ENCODE measurements at regions not wholly inside any gene's neighbourhood (a gene's known extent, or its start where the extent isn't known, plus 50 kb on each side); places are given as distances from the start of the nearest gene placed in this dataset.

- ATAC-seq (no peak), DNase-seq (no peak)
- Mint-ChIP-seq H3K36me3 (no peaks in the 10 kb centered on the region), H3K9me3 (peaks cover 0 to 2% (median 0%) of the 10 kb centered on the region in 11 donors), H3K4me3 (no peak overlapping the region), H3K27me3 (peaks cover 0 to 12% (median 6%) of the 10 kb centered on the region in 5 donors), H3K4me1 (no peaks in the 10 kb centered on the region), H3K27ac (no peak overlapping the region)
- CTCF ChIA-PET, result no interaction called here
- Histone ChIP-seq H3K4me1 (ENCODE audit: control insufficient read depth in 2 of 2, insufficient read depth in 2 of 2, low read length in 2 of 2) (no peaks in the 10 kb centered on the region), H3K27ac (ENCODE audit: low read depth, low read length) (no peak overlapping the region), H3K4me3 (ENCODE audit: low read length) (no peak overlapping the region), H3K9me3 (ENCODE audit: control insufficient read depth in 2 of 3, low read length in 3 of 3) (no peaks in the 10 kb centered on the region), H3K27me3 (ENCODE audit: control insufficient read depth in 2 of 2, insufficient read depth in 2 of 2, low read length in 2 of 2) (no peaks in the 10 kb centered on the region), H3K36me3 (ENCODE audit: control insufficient read depth in 2 of 3, insufficient read depth in 3 of 3, low read length in 3 of 3) (no peaks in the 10 kb centered on the region)
- intact Hi-C loops (cut with micrococcal nuclease), result no loop called here
- POLR2A ChIA-PET, result no interaction called here
Observed at GRCh38 chr5:10153394-10153793, 96.3 kb downstream of the ATPSCKMT start.

GRCh38 chr5:10151656-10152055, 98.0 kb downstream of the ATPSCKMT start:
- intact Hi-C loops (cut with micrococcal nuclease), result no loop called here
- Histone ChIP-seq H3K4me3 (ENCODE audit: low read length) (no peak overlapping the region), H3K4me1 (ENCODE audit: control insufficient read depth in 2 of 2, insufficient read depth in 2 of 2, low read length in 2 of 2) (no peaks in the 10 kb centered on the region), H3K9me3 (ENCODE audit: control insufficient read depth in 2 of 3, low read length in 3 of 3) (no peaks in the 10 kb centered on the region), H3K27me3 (ENCODE audit: control insufficient read depth in 2 of 2, insufficient read depth in 2 of 2, low read length in 2 of 2) (no peaks in the 10 kb centered on the region), H3K36me3 (ENCODE audit: control insufficient read depth in 2 of 3, insufficient read depth in 3 of 3, low read length in 3 of 3) (no peaks in the 10 kb centered on the region), H3K27ac (ENCODE audit: low read depth, low read length) (no peak overlapping the region)
- Mint-ChIP-seq H3K36me3 (no peaks in the 10 kb centered on the region), H3K27me3 (peaks cover 0 to 9% (median 3%) of the 10 kb centered on the region in 5 donors), H3K4me1 (no peaks in the 10 kb centered on the region), H3K4me3 (no peak overlapping the region), H3K27ac (no peak overlapping the region), H3K9me3 (no peaks in the 10 kb centered on the region)
- DNase-seq (no peak), ATAC-seq (no peak)
- ChIA-PET CTCF (no interaction called here), POLR2A (no interaction called here)

DNA sequence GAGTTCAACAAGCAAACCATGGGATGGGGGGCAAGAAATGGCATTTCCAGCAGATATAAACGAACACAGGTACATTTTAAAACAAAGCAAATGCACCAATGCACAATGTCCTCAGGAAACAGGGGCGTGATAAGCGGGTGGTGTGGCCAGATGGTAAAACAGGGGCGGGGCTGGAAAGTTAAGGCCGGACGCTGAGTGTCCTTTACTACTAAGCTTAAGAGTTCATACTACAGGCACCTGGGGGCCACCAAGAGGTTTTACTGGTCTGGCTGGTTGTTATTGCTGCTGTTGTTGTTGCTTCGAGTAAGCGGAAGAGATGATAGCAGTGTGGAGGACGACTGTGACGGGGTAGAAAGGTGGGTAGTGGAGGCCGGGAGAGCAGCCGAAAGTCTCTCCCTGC, 99.8 kb downstream of the ATPSCKMT start:
- H3K4me1 ChIP-seq (ENCODE audit: control insufficient read depth in 2 of 2, insufficient read depth in 2 of 2, low read length in 2 of 2), result no peaks in the 10 kb centered on the region
- ChIA-PET CTCF (no interaction called here), POLR2A (no interaction called here)
- Mint-ChIP-seq H3K36me3 (no peaks in the 10 kb centered on the region), H3K4me1 (no peaks in the 10 kb centered on the region), H3K9me3 (no peaks in the 10 kb centered on the region), H3K4me3 (no peak overlapping the region), H3K27me3 (peaks cover 0 to 9% (median under 1%) of the 10 kb centered on the region in 5 donors), H3K27ac (no peak overlapping the region)
- intact Hi-C loops (cut with micrococcal nuclease), result no loop called here
- no peaks in the 10 kb centered on the region for H3K36me3 ChIP-seq (ENCODE audit: control insufficient read depth in 2 of 3, insufficient read depth in 3 of 3, low read length in 3 of 3)
- no peak overlapping the region for H3K4me3 ChIP-seq (ENCODE audit: low read length)
- H3K27me3 ChIP-seq (ENCODE audit: control insufficient read depth in 2 of 2, insufficient read depth in 2 of 2, low read length in 2 of 2), result no peaks in the 10 kb centered on the region
- no peak overlapping the region for H3K27ac ChIP-seq (ENCODE audit: low read depth, low read length)
- H3K9me3 ChIP-seq (ENCODE audit: control insufficient read depth in 2 of 3, low read length in 3 of 3), result no peaks in the 10 kb centered on the region
- ATAC-seq, result no peak
- no peak for DNase-seq

DNA sequence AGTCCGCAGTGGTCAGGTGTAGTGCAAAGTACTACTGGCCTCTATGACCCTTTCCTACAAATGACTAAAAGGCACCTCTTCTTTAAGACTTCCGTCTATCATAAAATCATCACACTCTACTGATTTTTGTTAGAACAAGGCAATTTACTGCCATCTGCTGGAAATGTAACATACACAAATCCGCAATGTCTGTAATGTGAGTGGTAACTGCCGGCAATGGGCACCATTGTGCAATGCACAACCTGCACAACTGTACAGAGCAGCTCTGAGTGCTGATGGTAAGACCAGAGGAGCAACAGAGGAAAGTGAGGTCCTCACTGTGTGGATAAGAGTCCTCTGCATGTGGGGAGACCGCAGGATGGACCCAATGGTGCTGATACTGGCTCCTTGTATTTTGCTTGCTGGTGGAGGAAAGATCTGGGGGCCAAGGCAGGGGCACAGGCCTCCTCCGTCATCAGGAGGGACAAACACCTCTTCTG, 103.7 kb downstream of the ATPSCKMT start:
- no peaks in the 10 kb centered on the region for H3K36me3 Mint-ChIP-seq
- no peaks in the 10 kb centered on the region for H3K9me3 Mint-ChIP-seq
- H3K4me1 ChIP-seq (ENCODE audit: control insufficient read depth in 2 of 2, insufficient read depth in 2 of 2, low read length in 2 of 2), result no peaks in the 10 kb centered on the region
- ChIA-PET POLR2A (no interaction called here), CTCF (no interaction called here)
- no peak overlapping the region for H3K27ac ChIP-seq (ENCODE audit: low read depth, low read length)
- no peaks in the 10 kb centered on the region for H3K27me3 ChIP-seq (ENCODE audit: control insufficient read depth in 2 of 2, insufficient read depth in 2 of 2, low read length in 2 of 2)
- no peaks in the 10 kb centered on the region for H3K4me1 Mint-ChIP-seq
- no peaks in the 10 kb centered on the region for H3K9me3 ChIP-seq (ENCODE audit: control insufficient read depth in 2 of 3, low read length in 3 of 3)
- DNase-seq (no peak), ATAC-seq (no peak)
- no peaks in the 10 kb centered on the region for H3K36me3 ChIP-seq (ENCODE audit: control insufficient read depth in 2 of 3, insufficient read depth in 3 of 3, low read length in 3 of 3)
- H3K4me3 ChIP-seq (ENCODE audit: low read length), result no peak overlapping the region
- H3K27ac Mint-ChIP-seq, result no peak overlapping the region
- intact Hi-C loops (cut with micrococcal nuclease), result no loop called here
- H3K27me3 Mint-ChIP-seq, result peaks cover 0 to 13% (median 0%) of the 10 kb centered on the region in 5 donors
- H3K4me3 Mint-ChIP-seq, result no peak overlapping the region

- ATAC-seq (no peak), DNase-seq (no peak)
- Histone ChIP-seq H3K27me3 (ENCODE audit: control insufficient read depth in 2 of 2, insufficient read depth in 2 of 2, low read length in 2 of 2) (no peaks in the 10 kb centered on the region), H3K27ac (ENCODE audit: low read depth, low read length) (no peak overlapping the region), H3K9me3 (ENCODE audit: control insufficient read depth in 2 of 3, low read length in 3 of 3) (no peaks in the 10 kb centered on the region), H3K4me1 (ENCODE audit: control insufficient read depth in 2 of 2, insufficient read depth in 2 of 2, low read length in 2 of 2) (no peaks in the 10 kb centered on the region), H3K36me3 (ENCODE audit: control insufficient read depth in 2 of 3, insufficient read depth in 3 of 3, low read length in 3 of 3) (no peaks in the 10 kb centered on the region), H3K4me3 (ENCODE audit: low read length) (no peak overlapping the region)
- Mint-ChIP-seq H3K36me3 (no peaks in the 10 kb centered on the region), H3K9me3 (no peaks in the 10 kb centered on the region), H3K4me1 (no peaks in the 10 kb centered on the region), H3K27ac (no peak overlapping the region), H3K27me3 (peaks cover 0 to 4% (median 0%) of the 10 kb centered on the region in 5 donors), H3K4me3 (no peak overlapping the region)
- intact Hi-C loops (cut with micrococcal nuclease), result no loop called here
- ChIA-PET CTCF (no interaction called here), POLR2A (no interaction called here)
Observed at GRCh38 chr5:10144040-10144439, 105.6 kb downstream of the ATPSCKMT start.

DNA sequence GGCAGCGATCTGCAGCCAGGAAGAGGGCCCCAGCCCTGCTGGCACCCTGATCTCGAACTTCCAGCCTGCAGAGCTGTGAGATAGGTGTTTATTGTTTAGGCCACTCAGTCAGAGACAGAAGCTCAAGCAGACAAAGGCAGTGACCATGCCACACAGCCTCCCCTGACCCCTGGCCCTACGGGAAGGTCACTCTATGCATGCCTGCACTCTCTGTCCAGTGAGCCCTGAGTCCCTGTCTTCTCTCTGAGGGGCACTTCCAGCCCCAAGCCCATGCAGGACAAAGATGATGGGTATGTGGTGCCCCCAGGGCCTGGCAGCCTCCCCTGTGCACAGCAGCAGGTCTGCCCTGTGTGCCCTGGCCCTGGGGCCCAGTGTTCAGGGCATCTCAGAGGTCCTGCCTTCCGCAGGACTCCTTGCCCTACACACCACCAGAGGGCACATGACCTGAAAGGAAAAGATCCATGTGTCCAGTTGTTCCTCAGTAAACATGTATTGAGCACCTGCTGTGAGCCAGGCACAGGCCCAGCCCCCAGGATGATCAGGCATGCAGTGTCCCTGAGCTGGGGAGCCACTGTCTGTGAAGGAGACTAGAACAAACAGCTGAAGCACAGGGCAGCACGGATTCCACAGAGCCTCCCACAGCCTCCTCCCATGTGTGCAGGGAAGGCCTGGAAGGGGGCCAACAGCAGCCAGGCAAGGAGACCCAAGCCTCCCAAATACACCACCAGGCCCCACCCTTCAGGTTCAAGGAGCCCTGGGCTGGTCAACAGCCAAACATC, 109.3 kb downstream of the ATPSCKMT start:
- DNase-seq, result no peak
- intact Hi-C loops (cut with micrococcal nuclease), result no loop called here
- H3K4me3 Mint-ChIP-seq, result no peak overlapping the region
- Histone ChIP-seq H3K4me1 (ENCODE audit: control insufficient read depth in 2 of 2, insufficient read depth in 2 of 2, low read length in 2 of 2) (no peaks in the 10 kb centered on the region), H3K27ac (ENCODE audit: low read depth, low read length) (no peak overlapping the region), H3K9me3 (ENCODE audit: control insufficient read depth in 2 of 3, low read length in 3 of 3) (no peaks in the 10 kb centered on the region), H3K36me3 (ENCODE audit: control insufficient read depth in 2 of 3, insufficient read depth in 3 of 3, low read length in 3 of 3) (no peaks in the 10 kb centered on the region), H3K4me3 (ENCODE audit: low read length) (no peak overlapping the region), H3K27me3 (ENCODE audit: control insufficient read depth in 2 of 2, insufficient read depth in 2 of 2, low read length in 2 of 2) (no peaks in the 10 kb centered on the region)
- peak; percentile 20 for ATAC-seq
- H3K27me3 Mint-ChIP-seq, result peaks cover 0 to 7% (median 0%) of the 10 kb centered on the region in 5 donors
- ChIA-PET POLR2A (no interaction called here), CTCF (no interaction called here)
- no peaks in the 10 kb centered on the region for H3K36me3 Mint-ChIP-seq
- no peaks in the 10 kb centered on the region for H3K9me3 Mint-ChIP-seq
- H3K4me1 Mint-ChIP-seq, result no peaks in the 10 kb centered on the region
- no peak overlapping the region for H3K27ac Mint-ChIP-seq

- Mint-ChIP-seq H3K4me1 (no peaks in the 10 kb centered on the region), H3K27ac (no peak overlapping the region), H3K36me3 (no peaks in the 10 kb centered on the region), H3K9me3 (peaks cover 0 to under 1% (median 0%) of the 10 kb centered on the region in 11 donors), H3K4me3 (no peak overlapping the region), H3K27me3 (peaks cover 0 to 7% (median 0%) of the 10 kb centered on the region in 5 donors)
- Histone ChIP-seq H3K4me3 (ENCODE audit: low read length) (no peak overlapping the region), H3K27ac (ENCODE audit: low read depth, low read length) (no peak overlapping the region), H3K27me3 (ENCODE audit: control insufficient read depth in 2 of 2, insufficient read depth in 2 of 2, low read length in 2 of 2) (no peaks in the 10 kb centered on the region), H3K9me3 (ENCODE audit: control insufficient read depth in 2 of 3, low read length in 3 of 3) (no peaks in the 10 kb centered on the region), H3K36me3 (ENCODE audit: control insufficient read depth in 2 of 3, insufficient read depth in 3 of 3, low read length in 3 of 3) (no peaks in the 10 kb centered on the region), H3K4me1 (ENCODE audit: control insufficient read depth in 2 of 2, insufficient read depth in 2 of 2, low read length in 2 of 2) (no peaks in the 10 kb centered on the region)
- ChIA-PET POLR2A (no interaction called here), CTCF (no interaction called here)
- intact Hi-C loops (cut with micrococcal nuclease), result no loop called here
- ATAC-seq, result no peak
- DNase-seq, result no peak
Observed at GRCh38 chr5:10138395-10139057, 111.2 kb downstream of the ATPSCKMT start.
